ENCODE measurements at regions not wholly inside any gene's neighbourhood (a gene's known extent, or its start where the extent isn't known, plus 50 kb on each side); places are given as distances from the start of the nearest gene placed in this dataset.

DNA sequence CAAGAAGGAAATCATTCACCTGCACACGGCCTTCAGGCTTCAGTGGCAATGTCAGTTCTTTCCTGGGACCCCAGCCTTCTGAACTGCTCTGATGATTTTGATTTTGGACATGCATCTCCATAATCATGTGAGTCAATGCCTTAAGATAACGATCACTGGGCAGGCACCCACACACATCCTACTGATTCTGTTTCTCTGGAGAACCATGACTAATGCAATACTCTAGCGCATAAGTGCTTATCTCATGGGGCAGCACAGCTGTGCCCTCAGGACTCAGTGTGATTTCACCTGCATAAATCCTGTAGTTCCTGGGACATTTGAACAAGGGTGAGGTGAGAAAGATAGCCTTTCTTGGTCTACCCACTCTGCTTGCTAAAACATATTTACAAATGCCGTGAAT, 144.6 kb downstream of the AKAIN1 start:
- Histone ChIP-seq H3K27ac (replicated peaks; ENCODE audit: low read length) (no peak overlapping the region), H3K18ac (ENCODE audit: low read length) (no peak overlapping the region), H4K8ac (ENCODE audit: low read depth, low read length) (no peak overlapping the region), H2BK12ac (ENCODE audit: low read length) (no peak overlapping the region), H3K4ac (ENCODE audit: low read length) (no peak overlapping the region), H3K79me1 (ENCODE audit: low read depth, low read length) (no peaks in the 10 kb centered on the region), H3K36me3 (replicated peaks in 1 of 2; ENCODE audit: control insufficient read depth in 2 of 2, insufficient read depth in 2 of 2, low read length in 2 of 2) (no peaks in the 10 kb centered on the region), H4K91ac (ENCODE audit: low read depth, low read length, poor library complexity) (no peak overlapping the region), H3K9ac (ENCODE audit: low read depth, low read length, poor library complexity) (no peak overlapping the region), H2AFZ (ENCODE audit: low read length) (no peak overlapping the region), H3K14ac (ENCODE audit: low read length) (no peak overlapping the region), H3K4me3 (ENCODE audit: low read length in 2 of 2) (no peak overlapping the region), H2AK5ac (ENCODE audit: low read depth, low read length) (no peak overlapping the region), H3K9me3 (replicated peaks in 1 of 2; ENCODE audit: control insufficient read depth in 2 of 2, insufficient read depth in 1 of 2, low read depth in 1 of 2, low read length in 2 of 2) (no peaks in the 10 kb centered on the region), H2BK5ac (ENCODE audit: low read length) (no peak overlapping the region), H2BK15ac (ENCODE audit: low read length) (no peak overlapping the region), H3K27me3 (ENCODE audit: control insufficient read depth in 3 of 3, insufficient read depth in 3 of 3, low read depth in 1 of 3, low read length in 3 of 3) (no peaks in the 10 kb centered on the region), H3K4me2 (ENCODE audit: insufficient read depth, low read length, poor library complexity, severe bottlenecking) (no peak overlapping the region), H2BK120ac (ENCODE audit: low read depth, low read length) (no peak overlapping the region), H3K23ac (ENCODE audit: low read depth, low read length, poor library complexity) (no peak overlapping the region), H3K4me1 (ENCODE audit: control insufficient read depth in 2 of 2, insufficient read depth in 1 of 2, low read depth in 1 of 2, low read length in 2 of 2) (no peaks in the 10 kb centered on the region)
- no CpG with 5 or more reads among the region's 4 CpGs for WGBS, 2 donors (ENCODE audit: extremely low coverage in 2 of 2, insufficient read length in 2 of 2, insufficient replicate concordance in 1 of 2)
- no peak for DNase-seq (ENCODE audit: low spot score)

DNA sequence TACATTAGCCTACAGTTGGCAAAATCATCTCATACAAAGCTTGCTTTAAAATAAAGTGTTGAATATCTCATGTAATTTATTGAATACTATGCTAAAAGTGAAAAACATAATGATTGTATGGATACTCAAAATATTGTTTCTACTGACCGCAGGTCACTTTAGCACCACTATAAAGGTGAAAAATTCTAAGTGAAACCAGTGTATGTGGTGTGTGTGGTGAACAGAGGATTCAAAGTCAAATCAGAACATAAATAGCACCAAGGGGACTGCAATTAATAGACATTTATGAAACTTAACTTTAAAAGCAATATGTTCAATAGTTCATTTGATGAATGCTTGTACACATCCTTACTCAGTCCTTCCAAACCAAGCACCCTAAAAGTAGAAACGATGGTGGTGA, 145.8 kb downstream of the AKAIN1 start:
- no peaks in the 10 kb centered on the region for H3K4me1 ChIP-seq (ENCODE audit: control insufficient read depth in 2 of 2, insufficient read depth in 1 of 2, low read depth in 1 of 2, low read length in 2 of 2)
- no peak overlapping the region for H4K8ac ChIP-seq (ENCODE audit: low read depth, low read length)
- H3K27me3 ChIP-seq (ENCODE audit: control insufficient read depth in 3 of 3, insufficient read depth in 3 of 3, low read depth in 1 of 3, low read length in 3 of 3) = no peaks in the 10 kb centered on the region
- H3K4me3 ChIP-seq (ENCODE audit: low read length in 2 of 2) = no peak overlapping the region
- no peak overlapping the region for H3K27ac ChIP-seq (replicated peaks; ENCODE audit: low read length)
- H2AK5ac ChIP-seq (ENCODE audit: low read depth, low read length) = no peak overlapping the region
- no peak overlapping the region for H2BK15ac ChIP-seq (ENCODE audit: low read length)
- no peak for DNase-seq (ENCODE audit: low spot score)
- no peak overlapping the region for H3K4me2 ChIP-seq (ENCODE audit: insufficient read depth, low read length, poor library complexity, severe bottlenecking)
- no peak overlapping the region for H3K4ac ChIP-seq (ENCODE audit: low read length)
- no peaks in the 10 kb centered on the region for H3K9me3 ChIP-seq (replicated peaks in 1 of 2; ENCODE audit: control insufficient read depth in 2 of 2, insufficient read depth in 1 of 2, low read depth in 1 of 2, low read length in 2 of 2)
- H2BK5ac ChIP-seq (ENCODE audit: low read length) = no peak overlapping the region
- H4K91ac ChIP-seq (ENCODE audit: low read depth, low read length, poor library complexity) = no peak overlapping the region
- H2BK12ac ChIP-seq (ENCODE audit: low read length) = no peak overlapping the region
- no peak overlapping the region for H3K9ac ChIP-seq (ENCODE audit: low read depth, low read length, poor library complexity)
- no peak overlapping the region for H2AFZ ChIP-seq (ENCODE audit: low read length)
- H3K36me3 ChIP-seq (replicated peaks in 1 of 2; ENCODE audit: control insufficient read depth in 2 of 2, insufficient read depth in 2 of 2, low read length in 2 of 2) = no peaks in the 10 kb centered on the region
- no peak overlapping the region for H3K18ac ChIP-seq (ENCODE audit: low read length)
- H3K23ac ChIP-seq (ENCODE audit: low read depth, low read length, poor library complexity) = no peak overlapping the region
- no CpG with 5 or more reads among the region's 2 CpGs for WGBS, 2 donors (ENCODE audit: extremely low coverage in 2 of 2, insufficient read length in 2 of 2, insufficient replicate concordance in 1 of 2)
- no peak overlapping the region for H2BK120ac ChIP-seq (ENCODE audit: low read depth, low read length)
- H3K79me1 ChIP-seq (ENCODE audit: low read depth, low read length) = no peaks in the 10 kb centered on the region
- H3K14ac ChIP-seq (ENCODE audit: low read length) = no peak overlapping the region

DNA sequence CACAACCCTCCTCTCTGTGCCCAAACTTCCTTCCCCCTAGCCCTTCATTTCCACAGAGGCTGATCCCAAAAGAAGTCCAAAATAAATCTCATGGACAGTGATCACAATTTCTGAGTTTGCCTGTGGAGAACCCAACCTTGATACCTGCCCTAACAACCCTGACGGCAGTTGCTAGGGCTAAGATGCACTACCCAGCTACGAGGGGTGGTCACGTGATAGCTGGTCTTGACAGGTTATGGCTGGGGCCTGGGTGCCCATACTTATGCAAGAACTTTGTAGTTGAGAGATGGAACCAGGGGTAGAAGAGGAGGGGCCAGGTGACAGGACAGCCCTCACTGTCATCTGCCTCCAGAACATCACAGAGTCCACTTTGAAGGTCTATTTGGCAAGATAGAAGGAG, 147.9 kb downstream of the AKAIN1 start:
- Histone ChIP-seq H3K27ac (replicated peaks; ENCODE audit: low read length) (no peak overlapping the region), H4K91ac (ENCODE audit: low read depth, low read length, poor library complexity) (no peak overlapping the region), H3K9me3 (replicated peaks in 1 of 2; ENCODE audit: control insufficient read depth in 2 of 2, insufficient read depth in 1 of 2, low read depth in 1 of 2, low read length in 2 of 2) (no peaks in the 10 kb centered on the region), H2BK15ac (ENCODE audit: low read length) (no peak overlapping the region), H3K4me3 (ENCODE audit: low read length in 2 of 2) (no peak overlapping the region), H3K4me2 (ENCODE audit: insufficient read depth, low read length, poor library complexity, severe bottlenecking) (no peak overlapping the region), H2BK5ac (ENCODE audit: low read length) (no peak overlapping the region), H3K36me3 (replicated peaks in 1 of 2; ENCODE audit: control insufficient read depth in 2 of 2, insufficient read depth in 2 of 2, low read length in 2 of 2) (no peaks in the 10 kb centered on the region), H3K27me3 (ENCODE audit: control insufficient read depth in 3 of 3, insufficient read depth in 3 of 3, low read depth in 1 of 3, low read length in 3 of 3) (no peaks in the 10 kb centered on the region), H2BK120ac (ENCODE audit: low read depth, low read length) (no peak overlapping the region), H3K4me1 (ENCODE audit: control insufficient read depth in 2 of 2, insufficient read depth in 1 of 2, low read depth in 1 of 2, low read length in 2 of 2) (no peaks in the 10 kb centered on the region), H3K9ac (ENCODE audit: low read depth, low read length, poor library complexity) (no peak overlapping the region), H3K4ac (ENCODE audit: low read length) (no peak overlapping the region), H3K23ac (ENCODE audit: low read depth, low read length, poor library complexity) (no peak overlapping the region), H4K8ac (ENCODE audit: low read depth, low read length) (no peak overlapping the region), H3K18ac (ENCODE audit: low read length) (no peak overlapping the region), H2AK5ac (ENCODE audit: low read depth, low read length) (no peak overlapping the region), H2BK12ac (ENCODE audit: low read length) (no peak overlapping the region), H2AFZ (ENCODE audit: low read length) (no peak overlapping the region), H3K14ac (ENCODE audit: low read length) (no peak overlapping the region), H3K79me1 (ENCODE audit: low read depth, low read length) (no peaks in the 10 kb centered on the region)
- WGBS, 2 donors (ENCODE audit: extremely low coverage in 2 of 2, insufficient read length in 2 of 2, insufficient replicate concordance in 1 of 2) = no CpG with 5 or more reads among the region's 3 CpGs
- DNase-seq (ENCODE audit: low spot score) = no peak

DNA sequence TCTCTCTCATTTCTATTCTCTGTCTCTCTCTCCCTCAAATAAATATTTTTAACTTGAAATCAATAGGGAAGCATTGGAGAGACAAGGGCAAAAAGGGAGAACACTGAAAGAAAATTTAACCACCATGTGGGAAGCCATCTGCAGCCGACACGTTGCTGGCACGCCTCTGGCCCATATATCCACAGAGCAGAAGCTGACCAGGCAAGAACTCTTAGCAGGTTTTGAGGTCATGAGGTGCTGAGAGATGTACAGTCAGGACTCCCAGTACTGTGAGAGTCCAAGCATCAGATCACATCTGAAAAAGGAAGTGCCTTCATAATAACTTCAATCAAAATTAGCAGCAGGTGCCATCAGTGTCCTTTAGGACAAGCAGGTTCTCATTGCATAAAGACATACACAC, 156.6 kb downstream of the AKAIN1 start:
- no peak overlapping the region for H2BK15ac ChIP-seq (ENCODE audit: low read length)
- no peaks in the 10 kb centered on the region for H3K79me1 ChIP-seq (ENCODE audit: low read depth, low read length)
- no peak overlapping the region for H3K18ac ChIP-seq (ENCODE audit: low read length)
- H3K9ac ChIP-seq (ENCODE audit: low read depth, low read length, poor library complexity) = no peak overlapping the region
- no peak overlapping the region for H3K23ac ChIP-seq (ENCODE audit: low read depth, low read length, poor library complexity)
- H3K4me3 ChIP-seq (ENCODE audit: low read length in 2 of 2) = no peak overlapping the region
- H3K27ac ChIP-seq (replicated peaks; ENCODE audit: low read length) = no peak overlapping the region
- no peak overlapping the region for H4K8ac ChIP-seq (ENCODE audit: low read depth, low read length)
- no peak overlapping the region for H2BK120ac ChIP-seq (ENCODE audit: low read depth, low read length)
- H3K4ac ChIP-seq (ENCODE audit: low read length) = no peak overlapping the region
- no peak for DNase-seq (ENCODE audit: low spot score)
- H3K14ac ChIP-seq (ENCODE audit: low read length) = no peak overlapping the region
- H2BK5ac ChIP-seq (ENCODE audit: low read length) = no peak overlapping the region
- no peak overlapping the region for H3K4me2 ChIP-seq (ENCODE audit: insufficient read depth, low read length, poor library complexity, severe bottlenecking)
- H2AK5ac ChIP-seq (ENCODE audit: low read depth, low read length) = no peak overlapping the region
- H3K4me1 ChIP-seq (ENCODE audit: control insufficient read depth in 2 of 2, insufficient read depth in 1 of 2, low read depth in 1 of 2, low read length in 2 of 2) = peaks cover 0 to 2% of the 10 kb centered on the region in 2 donors
- H2AFZ ChIP-seq (ENCODE audit: low read length) = no peak overlapping the region
- WGBS, 2 donors (ENCODE audit: extremely low coverage in 2 of 2, insufficient read length in 2 of 2, insufficient replicate concordance in 1 of 2) = no CpG with 5 or more reads among the region's 3 CpGs
- no peaks in the 10 kb centered on the region for H3K27me3 ChIP-seq (ENCODE audit: control insufficient read depth in 3 of 3, insufficient read depth in 3 of 3, low read depth in 1 of 3, low read length in 3 of 3)
- no peak overlapping the region for H4K91ac ChIP-seq (ENCODE audit: low read depth, low read length, poor library complexity)
- H2BK12ac ChIP-seq (ENCODE audit: low read length) = no peak overlapping the region
- peaks cover 0 to 3% of the 10 kb centered on the region in 2 donors for H3K9me3 ChIP-seq (replicated peaks in 1 of 2; ENCODE audit: control insufficient read depth in 2 of 2, insufficient read depth in 1 of 2, low read depth in 1 of 2, low read length in 2 of 2)
- no peaks in the 10 kb centered on the region for H3K36me3 ChIP-seq (replicated peaks in 1 of 2; ENCODE audit: control insufficient read depth in 2 of 2, insufficient read depth in 2 of 2, low read length in 2 of 2)

All from neuronal stem cell (in vitro differentiated cells).